Testis (tissue), 2 donors: ENCODE measurements at regions not wholly inside any gene's neighbourhood (a gene's known extent, or its start where the extent isn't known, plus 50 kb on each side); places are given as distances from the start of the nearest gene placed in this dataset.

Experiments
- DNase-seq: peaks from one replicate; pipeline ENCODE4 v3.0.0-alpha.2; 2019
- H3K27ac ChIP-seq, 2 donors: fragments of 200-600 bp; sonication (generic); one replicate each; pipeline ENCODE4 v1.5.1; 2019
- H3K27me3 ChIP-seq: fragments of 200-600 bp; sonication (generic); one replicate; pipeline ENCODE4 v1.5.1; 2019
- H3K36me3 ChIP-seq: fragments of 200-600 bp; sonication (generic); one replicate; pipeline ENCODE4 v1.5.1; 2017; ENCODE audit warnings: low read depth; ENCODE audit errors: missing control alignments
- H3K4me1 ChIP-seq: fragments of 200-600 bp; sonication (generic); one replicate; pipeline ENCODE4 v1.5.1; 2019
- H3K4me3 ChIP-seq, 2 donors: fragments of 200-600 bp; sonication (generic); one replicate each; pipeline ENCODE4 v1.5.1; 2017 to 2019
- H3K9me3 ChIP-seq: fragments of 200-600 bp; sonication (generic); one replicate; pipeline ENCODE4 v1.5.1; 2017
- POLR2A ChIP-seq: fragments of 450-650 bp; IDR thresholded peaks from one replicate; pipeline ENCODE4 v1.6.1; 2017; ENCODE audit warnings: antibody characterized with exemption, mild to moderate bottlenecking, moderate library complexity
- WGBS, 2 donors: methylation state at CpG; one replicate each; pipeline ENCODE4 v1.1.5; 2018; 5-methylcytosine and 5-hydroxymethylcytosine counted together
- intact Hi-C: fragments of 100-400 bp; cut with DNase I; formaldehyde crosslinking; loops from one replicate; pipeline ENCODE4 v1.15.1; 2023; ENCODE audit warnings: low total_unique reads
- TF ChIP-seq, protein P1 (sequence below), 3 experiments: fragments of 450-650 bp in 2 of 3; fragments of 200-600 bp in 1 of 3; sonication (generic) in 1 of 3; IDR thresholded peaks; one replicate each; pipeline ENCODE4 v1.5.1; 2016 to 2019; ENCODE audit warnings: antibody characterized with exemption in 3 of 3, mild to moderate bottlenecking in 2 of 3, moderate library complexity in 1 of 3

DNA sequence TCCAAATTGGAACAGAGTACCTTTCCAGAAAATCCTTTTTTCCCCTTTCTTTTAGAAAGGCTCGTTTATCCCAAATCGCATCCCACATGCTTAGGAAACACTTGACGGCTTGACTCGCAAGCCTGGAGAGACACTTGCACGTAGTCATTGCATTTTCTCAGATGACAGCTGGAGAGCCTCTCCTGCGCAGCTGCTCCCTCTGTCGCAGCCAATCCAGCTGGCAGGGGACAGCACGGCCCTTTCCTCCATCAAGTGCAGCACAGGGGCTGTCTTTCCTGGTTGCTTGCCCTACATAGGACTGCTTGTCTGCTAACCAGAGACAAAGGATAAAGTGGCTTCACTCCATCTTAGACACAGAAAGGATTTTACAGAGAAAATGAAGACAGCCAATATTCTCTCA is 77.6 kb upstream of the RGS17 start:
- no peak overlapping the region for H3K27ac ChIP-seq
- no peaks in the 10 kb centered on the region for H3K4me1 ChIP-seq
- no peaks in the 10 kb centered on the region for H3K27me3 ChIP-seq
- no peak overlapping the region for H3K4me3 ChIP-seq
- no peak for DNase-seq
- intact Hi-C loops: no loop called here
- H3K9me3 ChIP-seq: no peaks in the 10 kb centered on the region
- no peaks in the 10 kb centered on the region for H3K36me3 ChIP-seq
- TF ChIP-seq, protein P1, sequence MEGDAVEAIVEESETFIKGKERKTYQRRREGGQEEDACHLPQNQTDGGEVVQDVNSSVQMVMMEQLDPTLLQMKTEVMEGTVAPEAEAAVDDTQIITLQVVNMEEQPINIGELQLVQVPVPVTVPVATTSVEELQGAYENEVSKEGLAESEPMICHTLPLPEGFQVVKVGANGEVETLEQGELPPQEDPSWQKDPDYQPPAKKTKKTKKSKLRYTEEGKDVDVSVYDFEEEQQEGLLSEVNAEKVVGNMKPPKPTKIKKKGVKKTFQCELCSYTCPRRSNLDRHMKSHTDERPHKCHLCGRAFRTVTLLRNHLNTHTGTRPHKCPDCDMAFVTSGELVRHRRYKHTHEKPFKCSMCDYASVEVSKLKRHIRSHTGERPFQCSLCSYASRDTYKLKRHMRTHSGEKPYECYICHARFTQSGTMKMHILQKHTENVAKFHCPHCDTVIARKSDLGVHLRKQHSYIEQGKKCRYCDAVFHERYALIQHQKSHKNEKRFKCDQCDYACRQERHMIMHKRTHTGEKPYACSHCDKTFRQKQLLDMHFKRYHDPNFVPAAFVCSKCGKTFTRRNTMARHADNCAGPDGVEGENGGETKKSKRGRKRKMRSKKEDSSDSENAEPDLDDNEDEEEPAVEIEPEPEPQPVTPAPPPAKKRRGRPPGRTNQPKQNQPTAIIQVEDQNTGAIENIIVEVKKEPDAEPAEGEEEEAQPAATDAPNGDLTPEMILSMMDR (IDR thresholded peaks at IDR 0.05): no peak
- TF ChIP-seq POLR2A: no peak
- WGBS, 2 donors: 45 to 60% methylated on average over 8 of the region's 8 CpGs

DNA sequence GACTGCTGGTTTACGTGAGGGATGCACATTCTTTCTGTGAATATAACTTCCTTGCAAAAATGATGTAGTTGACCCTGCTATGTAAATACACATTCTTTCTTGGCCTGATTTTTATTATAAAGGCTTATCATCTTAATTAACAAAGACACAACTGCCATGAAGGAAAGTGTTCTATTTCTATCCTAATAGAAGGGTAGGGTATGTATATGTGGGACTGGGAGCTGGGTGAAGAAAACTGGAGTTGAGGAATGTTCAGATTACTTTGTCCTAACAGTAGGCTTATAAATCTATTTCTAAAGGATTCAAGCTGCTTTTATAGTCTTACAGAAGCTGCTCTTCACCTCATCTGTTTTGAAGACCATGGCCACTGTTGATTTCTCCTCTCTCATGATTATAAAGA is 76.5 kb upstream of the RGS17 start:
- Histone ChIP-seq H3K27ac (no peak overlapping the region), H3K4me3 (no peak overlapping the region), H3K9me3 (no peaks in the 10 kb centered on the region), H3K36me3 (no peaks in the 10 kb centered on the region), H3K4me1 (no peaks in the 10 kb centered on the region), H3K27me3 (no peaks in the 10 kb centered on the region)
- WGBS, 2 donors: 93 to 97% methylated on average over 1 of the region's 1 CpG
- no peak for DNase-seq
- TF ChIP-seq, protein P1 (IDR thresholded peaks at IDR 0.05): no peak
- TF ChIP-seq POLR2A: no peak
- intact Hi-C loops: no loop called here

DNA sequence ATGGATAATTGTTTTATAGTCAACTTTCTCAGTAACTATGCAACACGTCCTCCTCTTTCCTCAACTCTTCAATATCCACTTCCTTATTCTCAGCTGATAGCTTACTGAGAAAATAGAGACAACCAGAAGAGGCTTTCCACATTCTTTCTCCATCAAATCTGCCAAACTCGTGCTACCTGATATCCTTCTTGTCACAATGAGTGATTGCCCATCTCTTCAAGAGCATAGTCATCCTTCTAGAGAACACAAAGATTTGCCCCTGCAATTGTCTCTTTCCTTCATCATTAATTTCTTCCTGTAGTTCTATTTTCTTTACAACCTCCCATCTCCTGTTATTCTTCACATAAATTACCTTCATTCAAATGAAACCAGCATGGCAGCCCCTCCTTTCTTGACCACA is 75.9 kb upstream of the RGS17 start:
- TF ChIP-seq, protein P1 (IDR thresholded peaks at IDR 0.05): no peak
- no peak for TF ChIP-seq POLR2A
- WGBS, 2 donors: 64 to 69% methylated on average over 2 of the region's 2 CpGs
- H3K9me3 ChIP-seq: no peaks in the 10 kb centered on the region

DNA sequence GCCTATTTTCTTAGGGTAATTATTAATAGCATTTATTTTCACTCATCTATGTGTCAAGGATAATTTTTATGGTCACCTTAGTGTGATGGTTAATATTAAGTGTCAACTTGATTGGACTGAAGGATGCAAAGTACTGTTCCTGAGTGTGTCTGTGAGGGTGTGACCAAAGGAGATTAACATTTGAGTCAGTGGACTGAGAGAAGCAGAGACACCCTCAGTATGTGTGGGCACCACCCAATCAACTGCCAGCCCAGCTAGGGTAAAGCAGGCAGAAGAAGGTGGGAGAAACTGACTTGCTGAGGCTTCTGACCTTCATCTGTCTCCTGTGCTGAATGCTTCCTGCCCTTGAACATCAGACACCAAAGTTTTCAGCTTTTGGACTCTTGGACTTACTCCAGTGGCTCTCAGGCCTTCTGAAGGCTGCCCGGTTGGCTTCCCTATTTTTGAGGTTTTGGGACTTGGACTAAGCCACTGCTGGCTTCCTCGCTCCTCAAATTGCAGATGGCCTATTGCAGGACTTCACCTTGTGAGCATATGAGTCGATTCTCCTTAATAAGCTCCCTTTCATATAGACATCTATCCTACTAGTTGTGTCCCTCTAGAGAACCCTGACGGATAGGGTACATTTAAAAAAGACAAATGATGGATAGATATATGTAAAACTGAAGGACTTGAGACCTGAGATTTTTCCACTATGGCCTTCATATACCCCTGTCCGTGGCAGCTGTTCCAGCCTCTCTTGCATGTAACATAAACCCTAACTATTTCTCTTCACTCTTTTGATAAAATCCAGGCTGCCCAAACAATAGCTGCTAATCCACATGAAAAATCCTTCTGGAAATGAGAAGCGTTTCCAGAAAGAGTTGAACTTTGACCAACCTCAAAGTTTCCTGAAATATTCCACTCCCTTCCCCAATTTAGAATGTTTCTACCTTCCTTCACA is 62.1 kb upstream of the RGS17 start:
- no peak for TF ChIP-seq POLR2A
- TF ChIP-seq, protein P1 (IDR thresholded peaks at IDR 0.05): no peak
- no peak overlapping the region for H3K27ac ChIP-seq
- DNase-seq: no peak
- H3K4me3 ChIP-seq: no peak overlapping the region
- no peaks in the 10 kb centered on the region for H3K4me1 ChIP-seq
- WGBS, 2 donors: 81 to 84% methylated on average over 6 of the region's 6 CpGs
- no peaks in the 10 kb centered on the region for H3K36me3 ChIP-seq
- no peaks in the 10 kb centered on the region for H3K27me3 ChIP-seq
- H3K9me3 ChIP-seq: no peaks in the 10 kb centered on the region
- intact Hi-C loops: no loop called here

More for the DNA sequence above, 75.9 kb upstream of the RGS17 start:
- no peak for DNase-seq
- Histone ChIP-seq H3K27ac (no peak overlapping the region), H3K4me3 (no peak overlapping the region), H3K27me3 (no peaks in the 10 kb centered on the region), H3K4me1 (no peaks in the 10 kb centered on the region), H3K36me3 (no peaks in the 10 kb centered on the region)
- intact Hi-C loops: no loop called here

DNA sequence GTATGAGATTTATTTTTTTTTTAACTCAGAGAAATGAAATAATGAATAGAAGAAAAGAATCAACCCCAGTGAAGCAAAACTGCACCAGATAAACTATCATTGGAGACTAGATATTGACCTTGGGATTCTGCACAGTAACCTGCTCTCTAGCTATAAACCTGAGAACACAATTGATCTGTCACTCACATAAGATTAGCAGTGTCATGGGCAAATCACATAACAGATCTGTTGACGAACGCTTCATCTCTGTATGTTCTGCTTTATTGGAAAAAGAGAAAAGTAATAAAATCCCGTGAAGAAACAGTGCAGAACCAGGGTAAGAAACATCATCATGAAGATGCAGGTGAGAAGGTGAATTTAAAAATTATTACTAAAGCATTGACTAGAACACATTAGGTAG is 52.8 kb upstream of the RGS17 start:
- intact Hi-C loops: no loop called here
- 79 to 94% methylated on average over 3 of the region's 3 CpGs for WGBS, 2 donors
- TF ChIP-seq, protein P1 (IDR thresholded peaks at IDR 0.05): no peak
- TF ChIP-seq POLR2A: no peak

More for the DNA sequence above, 52.8 kb upstream of the RGS17 start:
- H3K9me3 ChIP-seq: no peaks in the 10 kb centered on the region
- no peaks in the 10 kb centered on the region for H3K36me3 ChIP-seq
- no peak for DNase-seq
- no peaks in the 10 kb centered on the region for H3K27me3 ChIP-seq
- no peaks in the 10 kb centered on the region for H3K4me1 ChIP-seq
- H3K27ac ChIP-seq: no peak overlapping the region
- H3K4me3 ChIP-seq: no peak overlapping the region
